CD4-positive, alpha-beta T cell treated with Interferon gamma for 1 hour (primary cell): ENCODE measurements at regions not wholly inside any gene's neighbourhood (a gene's known extent, or its start where the extent isn't known, plus 50 kb on each side); places are given as distances from the start of the nearest gene placed in this dataset.
"Not testable (repeated sequence)": the region's sequence is repeated elsewhere in the genome, so short reads cannot be mapped to it uniquely, and the experiment has no call there.

Source experiments
- DNase-seq: peaks from one replicate; pipeline ENCODE4 v3.0.0-alpha.2; 2020

DNA sequence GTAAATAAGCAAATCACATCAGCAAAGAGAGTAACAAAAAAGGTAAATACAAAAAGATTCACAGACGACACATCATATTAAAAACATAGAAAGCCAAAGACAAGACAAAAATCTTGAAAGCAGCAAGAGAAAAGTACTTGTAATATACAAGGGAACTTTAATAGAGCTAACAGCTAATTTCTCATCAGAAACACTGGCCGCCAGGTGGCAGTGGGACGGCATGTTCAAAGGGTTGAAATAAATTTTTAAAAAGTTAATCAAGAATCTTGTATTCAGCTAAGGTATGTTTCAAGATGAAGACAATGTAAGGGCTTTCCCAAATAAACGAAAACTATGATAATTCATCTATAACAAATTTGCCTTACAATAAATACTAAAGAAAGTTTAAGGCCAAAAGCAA, 358.1 kb downstream of the LRRIQ3 start:
- no peak for DNase-seq

DNA sequence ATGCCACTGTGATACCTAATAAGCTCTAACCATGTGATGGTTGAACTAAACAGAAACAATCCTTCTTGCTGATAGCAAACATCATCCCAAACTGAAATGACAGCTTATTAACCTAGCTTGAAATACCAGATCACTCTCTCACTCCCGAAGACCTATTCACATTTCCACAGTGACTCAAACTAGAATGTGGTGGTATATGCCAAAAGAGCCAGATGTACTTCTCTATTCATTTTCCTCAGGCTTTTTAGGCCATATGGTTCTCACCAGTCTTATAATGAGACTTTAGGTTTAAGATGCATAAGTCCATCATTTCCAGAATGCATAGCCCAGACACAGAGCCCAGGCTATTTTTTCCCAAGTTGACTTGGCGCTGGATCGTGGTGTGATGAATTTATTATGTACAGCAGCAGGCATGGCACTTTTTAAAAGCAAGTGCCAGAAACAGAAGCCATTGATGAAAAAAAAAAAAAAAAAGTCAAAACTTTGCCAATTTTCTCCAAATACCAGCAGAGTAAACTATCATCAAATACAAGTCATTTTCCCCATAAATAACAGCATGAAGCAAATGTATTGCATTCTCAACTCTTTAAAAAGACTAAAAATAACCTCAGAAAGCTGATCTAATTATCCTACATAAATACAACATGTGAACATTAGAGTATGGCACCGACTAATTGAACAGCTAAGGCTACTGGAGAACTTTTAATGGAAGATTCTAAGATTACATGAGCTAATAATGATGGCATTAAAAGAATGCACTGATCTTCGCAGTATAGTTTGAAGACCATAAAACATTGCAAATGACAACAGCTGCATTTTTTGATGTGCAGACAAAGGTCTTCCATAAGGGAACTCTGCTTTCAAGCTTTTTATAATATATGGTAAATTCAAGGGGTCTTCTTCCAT, 365.4 kb downstream of the LRRIQ3 start:
- no peak for DNase-seq

- DNase-seq, result not testable (repeated sequence)
Measured at GRCh38 chr1:73827283-73827682, 370.7 kb downstream of the LRRIQ3 start.

DNA sequence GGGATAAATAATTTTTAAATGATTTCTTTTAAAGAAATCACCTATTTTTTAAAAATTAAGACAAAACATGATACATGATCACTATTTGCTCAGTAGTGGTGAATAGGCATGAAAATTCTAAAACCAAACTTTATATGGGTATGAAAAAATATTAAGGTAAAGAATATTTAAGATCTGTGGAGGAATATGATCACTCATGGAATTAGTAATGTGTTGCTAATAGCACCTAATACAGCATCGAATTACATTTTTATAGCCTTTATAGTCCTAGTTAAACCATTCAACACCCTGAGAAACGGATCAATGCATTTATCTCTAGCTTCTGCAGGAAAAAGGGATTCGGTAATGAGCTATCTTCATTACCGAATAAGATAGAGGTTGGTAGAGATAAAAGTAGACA, 373.9 kb downstream of the LRRIQ3 start:
- DNase-seq, result no peak

- DNase-seq, result no peak
Measured at GRCh38 chr1:73821520-73821919, 376.5 kb downstream of the LRRIQ3 start.

DNA sequence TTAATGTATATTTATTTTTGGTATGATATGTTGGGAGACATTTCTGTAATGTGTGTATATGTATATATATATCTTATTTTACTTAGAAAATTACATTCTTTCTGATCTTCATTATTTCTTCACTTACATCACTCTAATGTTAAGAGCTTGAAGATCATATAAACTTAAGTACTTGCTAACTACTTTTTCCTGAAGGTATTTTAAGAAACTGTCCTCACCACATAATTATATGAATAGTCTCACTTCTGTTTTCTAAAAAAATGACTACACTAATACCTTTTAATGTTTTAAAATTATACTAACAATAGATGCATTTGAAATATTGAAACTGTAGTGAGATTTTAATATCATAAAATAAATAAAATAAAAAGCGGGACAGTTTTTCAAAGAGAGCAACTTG, 377.1 kb downstream of the LRRIQ3 start:
- DNase-seq, result no peak

DNA sequence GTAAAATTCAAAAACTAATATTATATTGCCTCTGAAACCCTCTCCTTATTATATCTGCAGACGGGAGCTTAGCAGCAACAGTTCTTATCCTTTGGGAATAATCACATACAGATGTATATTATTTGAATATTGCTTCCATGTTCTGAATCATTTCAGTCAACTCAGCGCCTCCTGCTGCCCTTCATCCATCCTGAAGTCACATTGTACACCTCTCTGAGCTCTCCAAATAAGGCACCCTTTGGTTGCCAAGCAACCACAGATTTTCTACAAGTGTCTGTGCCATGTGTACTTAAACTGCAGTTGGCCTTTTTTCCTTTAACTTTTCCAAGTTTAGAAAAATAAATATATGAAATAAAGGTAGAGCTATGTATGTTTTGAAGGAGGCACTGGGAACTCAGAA, 384.3 kb downstream of the LRRIQ3 start:
- DNase-seq, result no peak

- DNase-seq, result no peak
Measured at GRCh38 chr1:73813236-73813635, 384.7 kb downstream of the LRRIQ3 start.

DNA sequence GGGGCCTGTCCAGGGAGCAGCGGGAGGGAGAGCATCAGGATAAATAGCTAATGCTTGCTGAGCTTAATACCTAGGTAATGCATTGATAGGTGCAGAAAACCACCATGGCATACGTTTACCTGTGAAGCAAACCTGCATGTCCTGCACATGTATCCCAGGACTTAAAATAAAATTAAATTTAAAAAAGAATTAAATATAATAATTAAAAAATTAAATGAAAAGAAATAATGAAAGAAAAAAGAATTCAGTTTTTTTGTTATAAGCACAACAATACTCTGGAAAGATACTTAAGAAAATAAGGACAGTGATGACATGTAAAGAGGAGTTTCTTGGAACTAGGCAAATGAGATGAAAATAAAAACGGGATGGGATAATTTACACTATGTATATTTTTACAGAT, 386.2 kb downstream of the LRRIQ3 start:
- no peak for DNase-seq

- no peak for DNase-seq
Measured at GRCh38 chr1:73804935-73805334, 393.0 kb downstream of the LRRIQ3 start.

DNA sequence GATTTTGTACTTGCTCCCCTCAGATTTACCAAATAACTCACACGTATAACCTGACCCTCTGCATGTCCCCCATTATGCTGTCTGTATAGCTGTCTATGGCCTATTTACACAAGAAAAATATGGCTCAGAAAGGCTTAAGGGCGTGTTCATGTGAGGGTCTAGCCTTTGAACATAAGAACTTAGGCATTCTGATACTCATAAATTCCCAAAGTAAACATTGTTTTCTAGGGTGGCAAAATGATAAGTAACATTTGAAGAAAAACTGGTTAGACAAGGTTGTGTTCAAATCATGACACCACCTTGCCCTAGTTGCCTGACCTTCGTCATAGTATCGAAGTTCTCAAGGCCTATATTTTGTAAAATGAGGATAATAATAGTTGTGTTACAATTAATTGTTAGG, 394.6 kb downstream of the LRRIQ3 start:
- DNase-seq, result no peak

DNA sequence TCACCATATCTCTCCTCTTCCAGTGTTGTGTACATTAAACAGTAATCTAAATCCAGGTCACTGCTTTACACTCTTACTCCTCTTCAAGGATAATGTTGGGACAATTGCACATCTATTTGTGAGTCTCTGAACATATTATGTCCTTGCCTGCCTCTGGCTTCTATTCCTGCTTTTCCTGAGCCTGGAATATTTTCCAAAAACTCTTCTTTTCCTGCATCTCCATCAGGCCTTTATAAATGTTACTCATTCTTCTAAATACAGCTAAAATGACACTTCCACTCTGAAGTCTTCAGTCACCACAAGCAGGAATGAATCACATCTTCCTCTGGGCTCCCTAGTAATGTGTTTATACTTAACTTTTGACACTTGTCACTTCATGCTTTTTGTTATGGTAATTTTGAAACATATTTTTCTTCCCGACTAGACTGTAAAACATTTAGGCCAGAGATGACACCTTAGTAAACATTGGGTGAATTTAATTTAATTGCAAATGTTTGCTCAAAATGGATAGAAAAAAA, 396.0 kb downstream of the LRRIQ3 start:
- no peak for DNase-seq

DNA sequence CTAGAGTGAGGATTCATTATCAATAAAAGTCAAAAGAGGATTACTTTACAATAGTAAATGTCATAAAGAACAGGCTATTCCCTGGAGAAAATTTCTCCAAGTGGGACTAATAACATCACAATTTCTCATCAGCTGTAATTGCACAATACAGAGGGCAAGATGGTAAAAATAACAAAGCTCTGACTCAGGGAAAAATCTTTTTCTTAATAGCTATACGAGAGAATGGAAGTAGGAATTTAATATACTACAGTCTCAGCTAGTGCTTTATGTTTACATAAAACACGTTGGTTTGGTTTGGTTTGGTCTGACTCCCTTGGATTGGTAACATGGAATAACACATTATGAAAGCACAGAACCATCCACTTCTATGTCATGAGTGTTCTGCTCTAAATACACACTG, 397.6 kb downstream of the LRRIQ3 start:
- DNase-seq, result no peak

DNA sequence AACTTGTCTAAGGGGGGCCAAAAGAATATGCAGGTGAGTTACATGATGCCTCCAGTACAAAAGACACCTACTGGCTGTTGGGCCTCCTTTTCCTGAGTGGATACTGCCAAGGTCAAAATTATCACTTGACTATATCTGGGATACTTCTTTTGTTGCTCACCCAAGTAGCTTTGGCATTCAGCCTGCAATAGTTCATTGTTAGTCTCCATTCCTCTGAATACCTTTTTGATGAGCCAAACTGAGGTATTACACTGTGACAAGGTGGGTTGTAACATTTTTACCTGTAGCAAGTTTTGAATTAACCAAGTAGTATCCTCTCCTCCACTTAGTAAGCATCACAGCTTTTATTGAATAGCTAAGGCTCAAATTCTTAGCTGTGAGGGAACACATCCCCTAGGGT, 408.0 kb downstream of the LRRIQ3 start:
- no peak for DNase-seq

GRCh38 chr1:73784026-73784425, 413.9 kb downstream of the LRRIQ3 start:
- no peak for DNase-seq

- no peak for DNase-seq
Measured at GRCh38 chr1:73783352-73783751, 414.6 kb downstream of the LRRIQ3 start.

GRCh38 chr1:73782901-73783300, 415.1 kb downstream of the LRRIQ3 start:
- no peak for DNase-seq

GRCh38 chr1:73781251-73781650, 416.7 kb downstream of the LRRIQ3 start:
- DNase-seq, result no peak

DNA sequence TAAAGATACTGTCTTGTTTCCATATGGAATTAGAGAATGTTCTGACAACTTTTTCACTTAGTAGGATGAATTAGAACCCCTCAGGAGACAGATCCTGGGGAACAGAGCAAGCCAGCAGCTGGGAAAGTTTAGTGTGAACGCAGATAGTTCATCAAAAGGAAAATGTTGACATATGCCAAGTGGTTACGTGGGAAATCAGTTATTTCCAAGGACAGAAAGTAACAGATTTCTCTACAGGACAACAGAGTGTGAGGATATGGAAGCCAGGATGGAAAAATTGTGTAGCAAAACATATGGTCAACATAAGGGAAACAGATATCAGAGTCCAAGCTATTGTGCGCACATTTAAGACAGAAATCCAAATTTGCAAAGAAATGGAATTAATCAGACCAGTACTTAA, 419.5 kb downstream of the LRRIQ3 start:
- DNase-seq, result no peak

GRCh38 chr1:73775896-73776295, 422.1 kb downstream of the LRRIQ3 start:
- DNase-seq, result no peak

GRCh38 chr1:73772941-73773340, 425.0 kb downstream of the LRRIQ3 start:
- DNase-seq, result no peak

- no peak for DNase-seq
Measured at GRCh38 chr1:73771396-73771795, 426.6 kb downstream of the LRRIQ3 start.

DNA sequence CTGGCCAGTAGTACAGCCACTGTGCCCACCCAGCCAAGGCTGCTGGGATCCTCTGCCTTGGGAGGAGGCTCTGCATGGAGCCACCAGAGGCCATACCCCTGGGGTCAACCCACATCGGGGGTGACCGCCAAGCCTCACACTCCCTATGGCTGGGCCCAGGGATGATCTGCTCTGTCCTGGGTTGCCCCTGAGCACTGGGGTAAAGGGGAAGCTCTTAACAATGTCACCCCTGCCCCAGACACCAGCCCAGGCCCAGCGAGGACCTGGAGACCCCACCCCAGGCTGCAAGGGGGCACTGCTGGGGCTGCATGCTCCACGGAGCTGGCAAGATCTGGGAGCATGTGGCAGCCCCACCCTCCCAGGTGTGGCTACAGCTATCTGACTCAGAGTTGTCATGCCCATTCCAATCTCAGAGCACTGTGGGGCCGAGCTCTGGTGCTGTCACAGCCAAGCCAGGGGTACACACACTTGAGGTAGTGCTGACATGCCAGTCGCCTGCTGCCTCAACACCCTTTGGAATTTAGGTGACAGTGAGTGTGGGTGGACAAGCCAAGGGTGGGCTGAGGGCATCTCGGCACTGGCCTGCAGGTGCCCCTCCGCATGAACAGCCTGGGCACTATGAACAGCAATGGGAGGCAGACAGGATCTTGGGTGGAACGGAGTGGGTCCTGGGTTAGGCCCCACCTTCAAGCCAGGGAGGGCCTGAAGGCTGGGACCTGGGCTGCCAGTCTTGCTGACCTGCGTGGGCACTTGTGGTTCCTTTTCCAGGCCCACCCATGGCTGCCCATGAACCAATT, 427.7 kb downstream of the LRRIQ3 start:
- no peak for DNase-seq

DNA sequence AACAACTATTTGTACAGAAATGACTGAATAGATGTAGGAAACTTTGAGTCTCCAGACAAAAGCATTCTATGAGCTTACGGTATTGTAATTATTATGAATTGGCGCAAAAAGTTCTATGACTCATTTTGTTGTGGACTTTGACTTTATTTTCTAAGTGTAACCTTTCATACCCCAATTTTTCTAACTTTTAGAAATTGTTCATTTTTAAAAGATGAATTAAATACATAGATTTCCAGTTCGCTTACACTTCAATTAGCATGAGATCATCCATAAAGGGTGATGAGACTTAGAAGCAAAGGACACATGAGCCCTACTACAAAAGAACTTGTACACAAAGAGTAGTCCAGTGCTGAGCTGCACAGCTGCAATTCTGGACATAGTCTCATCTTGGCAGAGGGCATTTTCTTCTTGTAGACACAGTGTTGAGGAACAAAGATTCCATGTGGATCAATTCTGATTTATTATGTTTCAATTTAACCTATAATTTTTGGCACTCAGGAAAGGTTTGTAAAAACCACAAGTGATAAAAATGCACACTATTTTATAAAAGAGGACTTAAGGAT, 431.1 kb downstream of the LRRIQ3 start:
- DNase-seq, result no peak
